Loucy (cell line): ENCODE measurements at regions not wholly inside any gene's neighbourhood (a gene's known extent, or its start where the extent isn't known, plus 50 kb on each side); places are given as distances from the start of the nearest gene placed in this dataset.

Experiments used
- CTCF ChIP-seq: fragments of 200-600 bp; sonication (generic); conservative IDR thresholded peaks from 2 replicates; pipeline ENCODE4 v1.5.1; 2014; ENCODE audit warnings: mild to moderate bottlenecking, antibody characterized with exemption, low read length
- EZH2phosphoT487 ChIP-seq: fragments of 200-600 bp; IDR thresholded peaks from 2 replicates; pipeline ENCODE4 v1.6.1; 2018; ENCODE audit warnings: antibody characterized with exemption, mild to moderate bottlenecking, moderate library complexity, borderline replicate concordance

- no peak for TF ChIP-seq CTCF
- no peak for TF ChIP-seq EZH2phosphoT487
Observed at GRCh38 chr13:105774739-105775460, 760.6 kb downstream of the EFNB2 start.
